Spleen (tissue), 11 donors: ENCODE measurements at regions not wholly inside any gene's neighbourhood (a gene's known extent, or its start where the extent isn't known, plus 50 kb on each side); places are given as distances from the start of the nearest gene placed in this dataset.
"Not testable (repeated sequence)": the region's sequence is repeated elsewhere in the genome, so short reads cannot be mapped to it uniquely, and the experiment has no call there.

Experiments used
- DNase-seq: peaks from one replicate; pipeline ENCODE4 v3.0.0-alpha.2; 2020
- H3K27ac ChIP-seq, 8 donors: fragments of 200-600 bp; sonication (generic) in 7 of 8; 1 replicate in 4 of 8; 2 replicates in 4 of 8; pipeline versions ENCODE4 v1.5.0 to v1.8.0; 2016 to 2021; ENCODE audit warnings: inconsistent platforms in 4 of 8, mild to moderate bottlenecking in 4 of 8, moderate library complexity in 1 of 8
- H3K27me3 ChIP-seq, 7 donors: fragments of 200-600 bp; sonication (generic) in 6 of 7; replicated peaks in 1 of 7; 1 replicate in 4 of 7; 2 replicates in 3 of 7; pipeline versions ENCODE4 v1.5.0 to v1.8.0; 2016 to 2021; ENCODE audit warnings: inconsistent platforms in 3 of 7, mild to moderate bottlenecking in 1 of 7
- H3K36me3 ChIP-seq, 6 donors: fragments of 200-600 bp; sonication (generic) in 5 of 6; 1 replicate in 4 of 6; 2 replicates in 2 of 6; pipeline versions ENCODE4 v1.5.0 to v1.8.0; 2016 to 2021; ENCODE audit warnings: inconsistent platforms in 2 of 6
- H3K4me1 ChIP-seq, 6 donors: fragments of 200-600 bp; sonication (generic) in 5 of 6; 1 replicate in 3 of 6; 2 replicates in 3 of 6; pipeline versions ENCODE4 v1.5.0 to v1.8.0; 2016 to 2021; ENCODE audit warnings: inconsistent platforms in 3 of 6
- H3K4me3 ChIP-seq, 8 donors: fragments of 200-600 bp; sonication (generic) in 7 of 8; 1 replicate in 4 of 8; 2 replicates in 4 of 8; pipeline versions ENCODE4 v1.5.0 to v1.8.0; 2016 to 2021; ENCODE audit warnings: inconsistent platforms in 4 of 8, mild to moderate bottlenecking in 4 of 8, moderate library complexity in 2 of 8
- H3K9me3 ChIP-seq, 8 donors: fragments of 200-600 bp; sonication (generic) in 7 of 8; 1 replicate in 4 of 8; 2 replicates in 4 of 8; pipeline versions ENCODE4 v1.5.0 to v1.8.0; 2016 to 2021; ENCODE audit warnings: inconsistent platforms in 4 of 8
- CTCF ChIP-seq, 11 experiments: fragments of 200-600 bp in 7 of 11; fragments of 450-650 bp in 4 of 11; sonication (generic) in 4 of 11; IDR thresholded peaks in 8 of 11; conservative IDR thresholded peaks in 3 of 11; 1 replicate in 7 of 11; 2 replicates in 4 of 11; pipeline versions ENCODE4 v1.4.0 to v1.8.0; 2016 to 2021; ENCODE audit warnings: antibody characterized with exemption in 11 of 11, inconsistent platforms in 4 of 11, mild to moderate bottlenecking in 1 of 11
- POLR2A ChIP-seq, 3 donors: fragments of 450-650 bp; IDR thresholded peaks; one replicate each; pipeline ENCODE4 v1.5.1; 2017; ENCODE audit warnings: antibody characterized with exemption in 3 of 3, mild to moderate bottlenecking in 1 of 3
- POLR2AphosphoS5 ChIP-seq, 3 donors: sonication (generic); formaldehyde crosslinking; IDR thresholded peaks; one replicate each; pipeline ENCODE4 v1.5.1; 2017; ENCODE audit warnings: antibody characterized with exemption in 3 of 3
- WGBS, 5 donors: extraction: QIAGEN DNeasy Blood & Tissue Kit in 3 of 5; methylation state at CpG; one replicate each; pipeline versions ENCODE4 v1.1.5 to v1.1.7; 2013 to 2018; 5-methylcytosine and 5-hydroxymethylcytosine counted together
- intact Hi-C: fragments of 100-400 bp; cut with DNase I; formaldehyde crosslinking; loops from one replicate; pipeline ENCODE4 v1.15.0; 2023; ENCODE audit warnings: low total_unique reads
- donor health status: healthy with polysubstance abuse.
- donor health status: DM: no; HTN: no; CAD: no; lungs with moderate emphysema.
- donor health status: DM: no; HTN: no; CAD: no.
- donor health status: Bipolar disorder and iron deficiency.
- donor health status: healthy.
- donor health status: DM: no; HTN: no; CAD: no.
- donor health status: DM: yes; HTN: yes; CAD: no.

- peaks cover 0 to 6% (median 0%) of the 10 kb centered on the region in 7 donors for H3K27me3 ChIP-seq
- TF ChIP-seq CTCF (IDR thresholded peaks at IDR 0.05 in 8 of 11, conservative IDR thresholded peaks at IDR 0.05 in 3 of 11): no peak
- no peak for TF ChIP-seq POLR2A (IDR thresholded peaks at IDR 0.05)
- no peak for TF ChIP-seq POLR2AphosphoS5 (IDR thresholded peaks at IDR 0.05)
- no peaks in the 10 kb centered on the region for H3K4me1 ChIP-seq
- DNase-seq: no peak
- H3K27ac ChIP-seq: no peak overlapping the region
- no peak overlapping the region for H3K4me3 ChIP-seq
- peaks cover 0 to 29% (median 21%) of the 10 kb centered on the region in 8 donors for H3K9me3 ChIP-seq
- intact Hi-C loops: no loop called here
- WGBS, 5 donors: 69 to 82% (median 78%) methylated on average over 5 of the region's 5 CpGs
- no peaks in the 10 kb centered on the region for H3K36me3 ChIP-seq
Observed at GRCh38 chr21:38631676-38632075, 133.4 kb upstream of the ERG start.

- H3K36me3 ChIP-seq: no peaks in the 10 kb centered on the region
- peaks cover 0 to 18% (median 8%) of the 10 kb centered on the region in 8 donors for H3K9me3 ChIP-seq
- no peak for DNase-seq
- intact Hi-C loops: no loop called here
- H3K4me3 ChIP-seq: no peak overlapping the region
- H3K27me3 ChIP-seq: no peaks in the 10 kb centered on the region
- WGBS, 5 donors: 81 to 88% (median 85%) methylated on average over 3 of the region's 3 CpGs
- H3K27ac ChIP-seq: no peak overlapping the region
- H3K4me1 ChIP-seq: peaks cover 0 to 7% (median 0%) of the 10 kb centered on the region in 6 donors
- TF ChIP-seq POLR2AphosphoS5 (IDR thresholded peaks at IDR 0.05): no peak
Observed at GRCh38 chr21:38637161-38637560, 138.9 kb upstream of the ERG start.

DNA sequence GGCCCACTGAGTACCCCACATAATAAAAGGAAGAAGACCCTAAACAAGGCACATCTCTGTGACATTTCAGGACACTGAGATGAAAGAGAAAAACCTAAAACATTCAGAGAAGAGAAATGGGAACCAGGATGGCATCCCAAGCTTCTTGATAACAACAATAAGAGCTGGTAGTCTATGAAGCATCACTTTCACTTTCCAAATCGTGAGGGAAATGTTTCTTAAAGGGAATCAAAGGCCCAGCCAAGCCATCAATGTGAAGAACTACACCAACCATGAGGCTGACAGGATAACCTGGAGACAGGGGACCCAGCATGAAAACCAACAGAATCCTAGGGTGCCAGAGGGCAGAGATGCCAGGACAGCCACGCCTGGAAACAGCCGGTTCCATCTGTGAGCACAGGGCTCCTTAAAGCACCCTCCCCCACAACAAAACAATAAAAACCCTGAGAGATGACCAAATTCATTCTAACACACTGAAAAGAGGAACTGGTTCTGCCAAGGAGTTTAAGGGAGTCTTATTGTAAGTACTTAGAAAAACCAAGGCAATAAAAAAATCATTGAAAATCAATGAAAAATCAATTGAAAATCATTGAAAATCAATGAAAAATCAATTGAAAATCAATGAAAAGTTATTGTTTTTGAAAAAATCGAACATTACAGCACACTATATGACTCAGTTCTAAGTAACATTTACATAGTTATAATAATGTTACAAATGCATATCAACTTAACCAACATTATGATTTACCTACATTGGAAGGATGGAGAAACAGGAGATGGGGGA, 141.5 kb upstream of the ERG start:
- Histone ChIP-seq H3K27ac (peak overlapping the region in 3 of 8 donors; percentile 0 to 45 (median 11)), H3K4me1 (peaks cover 0 to 7% (median 0%) of the 10 kb centered on the region in 6 donors), H3K36me3 (no peaks in the 10 kb centered on the region), H3K27me3 (no peaks in the 10 kb centered on the region), H3K9me3 (peaks cover 0 to 18% (median 7%) of the 10 kb centered on the region in 8 donors), H3K4me3 (peak overlapping the region in 1 of 8 donors; percentile 35)
- WGBS, 5 donors: 14 to 33% (median 27%) methylated on average over 4 of the region's 4 CpGs
- DNase-seq: no peak
- no peak for TF ChIP-seq POLR2A (IDR thresholded peaks at IDR 0.05)
- no peak for TF ChIP-seq CTCF (IDR thresholded peaks at IDR 0.05 in 8 of 11, conservative IDR thresholded peaks at IDR 0.05 in 3 of 11)
- TF ChIP-seq POLR2AphosphoS5 (IDR thresholded peaks at IDR 0.05): no peak
- intact Hi-C loops: no loop called here

DNA sequence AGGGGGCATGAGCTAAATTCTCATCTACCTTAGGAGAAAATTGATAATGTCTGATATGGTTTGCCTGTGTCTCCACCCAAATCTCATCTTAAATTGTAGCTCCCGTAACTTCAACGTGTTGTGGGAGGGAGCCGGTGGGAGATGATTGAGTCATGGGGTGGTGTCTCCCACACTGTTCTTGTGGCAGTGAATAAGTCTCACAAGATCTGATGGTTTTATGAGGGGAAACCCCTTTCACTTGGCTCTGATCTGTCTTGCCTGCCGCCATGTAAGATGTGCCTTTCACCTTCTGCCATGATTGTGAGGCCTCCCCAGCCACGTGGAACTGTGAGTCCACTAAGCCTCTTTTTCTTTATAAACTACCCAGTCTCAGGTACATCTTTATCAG, 142.1 kb upstream of the ERG start:
- intact Hi-C loops, H3K27me3 ChIP-seq, H3K36me3 ChIP-seq, DNase-seq, H3K4me3 ChIP-seq, H3K4me1 ChIP-seq, H3K27ac ChIP-seq: not testable (repeated sequence)
- H3K9me3 ChIP-seq: peaks cover 0 to 18% (median 7%) of the 10 kb centered on the region in 8 donors
- WGBS, 5 donors: 86 to 96% (median 92%) methylated on average over 5 of the region's 5 CpGs

GRCh38 chr21:38643404-38644023, 145.2 kb upstream of the ERG start:
- Histone ChIP-seq H3K4me1 (peaks cover 0 to 7% (median 0%) of the 10 kb centered on the region in 6 donors), H3K36me3 (no peaks in the 10 kb centered on the region), H3K27me3 (no peaks in the 10 kb centered on the region), H3K9me3 (peaks cover 0 to 6% (median 0%) of the 10 kb centered on the region in 8 donors), H3K4me3 (no peak overlapping the region), H3K27ac (no peak overlapping the region)
- WGBS, 5 donors: 66 to 73% (median 67%) methylated on average over 7 of the region's 7 CpGs
- TF ChIP-seq POLR2AphosphoS5 (IDR thresholded peaks at IDR 0.05) (no peak), POLR2A (IDR thresholded peaks at IDR 0.05) (no peak), CTCF (IDR thresholded peaks at IDR 0.05 in 8 of 11, conservative IDR thresholded peaks at IDR 0.05 in 3 of 11) (no peak)
- no peak for DNase-seq
- intact Hi-C loops: no loop called here
